NCI-H128 (cell line): ENCODE measurements at regions not wholly inside any gene's neighbourhood (a gene's known extent, or its start where the extent isn't known, plus 50 kb on each side); places are given as distances from the start of the nearest gene placed in this dataset.
"Not testable (repeated sequence)": the region's sequence is repeated elsewhere in the genome, so short reads cannot be mapped to it uniquely, and the experiment has no call there.

Experiments used
- DNase-seq: peaks from one replicate; lab custom pipeline; 2025; ENCODE audit not compliant: unreplicated experiment; lab: John Stamatoyannopoulos, UW

DNA sequence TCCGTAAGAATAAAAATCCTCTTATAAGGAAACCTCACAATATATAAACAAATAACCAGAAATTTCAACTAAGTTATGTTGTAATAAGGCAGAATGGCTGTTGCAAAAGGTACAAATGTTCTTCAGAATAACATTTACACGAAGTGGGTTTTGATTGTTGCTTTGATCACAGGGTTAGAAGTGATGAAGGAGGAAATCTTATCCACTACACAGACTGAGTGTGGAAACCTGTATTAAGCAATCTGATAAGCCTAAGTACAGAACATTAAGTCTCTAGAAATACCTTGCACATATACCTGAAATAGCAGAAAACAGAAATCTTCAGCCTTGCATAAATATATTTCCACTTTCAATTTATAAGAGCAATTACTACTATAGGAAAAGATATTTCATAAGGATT is 251.9 kb downstream of the ETV1 start:
- DNase-seq = no peak

DNA sequence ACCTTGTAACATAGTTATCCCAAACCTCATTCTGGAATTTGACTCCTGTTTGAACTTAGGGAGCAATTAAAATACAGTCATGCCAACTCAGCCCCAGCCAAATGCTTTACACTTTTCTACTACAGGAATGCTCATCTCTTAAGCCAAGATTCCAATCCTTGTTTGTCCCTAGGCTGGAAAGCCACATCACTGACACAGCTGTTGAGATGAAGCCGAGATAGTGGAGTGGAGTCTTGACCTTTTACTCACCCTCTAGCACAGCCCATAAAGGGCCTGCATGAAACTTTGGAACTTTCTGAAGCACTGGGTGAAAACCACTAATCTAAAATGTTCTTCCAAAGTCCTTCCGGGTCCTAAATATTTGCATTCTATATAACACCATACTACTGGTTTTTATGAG is 247.3 kb downstream of the ETV1 start:
- no peak for DNase-seq

DNA sequence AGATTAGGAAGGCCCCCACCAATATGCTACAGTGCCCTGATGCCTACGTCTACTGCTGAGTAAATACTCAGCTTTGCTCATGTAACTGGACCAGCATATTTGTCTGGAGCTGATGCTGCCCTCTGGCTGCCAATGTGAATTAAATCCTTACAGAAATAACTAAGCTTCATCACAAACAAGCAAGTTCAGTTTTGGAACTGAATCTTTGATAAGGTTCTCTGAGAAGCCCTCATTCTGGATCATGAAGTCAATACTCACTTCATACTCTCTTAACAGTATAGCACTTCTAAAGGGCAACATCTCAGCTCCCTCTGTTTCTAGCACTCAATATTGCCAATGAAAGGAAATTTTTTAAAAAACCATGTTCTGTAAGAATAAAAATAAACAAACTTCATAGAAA is 246.7 kb downstream of the ETV1 start:
- DNase-seq = no peak

DNA sequence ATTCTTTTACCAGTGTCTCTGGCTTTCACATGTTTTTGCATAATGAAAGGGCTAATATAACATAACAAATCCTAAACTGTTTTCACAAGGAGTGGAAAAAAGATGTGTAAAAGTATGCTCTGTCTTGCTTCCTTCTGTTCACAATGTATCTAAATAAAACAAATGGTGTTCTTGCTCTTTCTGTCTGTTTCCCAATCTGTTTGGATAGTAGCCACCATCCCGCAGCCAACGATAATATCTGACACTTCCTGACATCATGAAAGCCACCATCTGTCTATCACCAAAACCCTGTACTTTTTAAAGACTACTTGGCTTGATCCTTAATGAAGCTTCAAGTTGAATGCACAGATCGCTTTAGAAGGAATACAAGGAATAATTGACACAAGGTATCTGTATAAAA is 246.2 kb downstream of the ETV1 start:
- no peak for DNase-seq

DNA sequence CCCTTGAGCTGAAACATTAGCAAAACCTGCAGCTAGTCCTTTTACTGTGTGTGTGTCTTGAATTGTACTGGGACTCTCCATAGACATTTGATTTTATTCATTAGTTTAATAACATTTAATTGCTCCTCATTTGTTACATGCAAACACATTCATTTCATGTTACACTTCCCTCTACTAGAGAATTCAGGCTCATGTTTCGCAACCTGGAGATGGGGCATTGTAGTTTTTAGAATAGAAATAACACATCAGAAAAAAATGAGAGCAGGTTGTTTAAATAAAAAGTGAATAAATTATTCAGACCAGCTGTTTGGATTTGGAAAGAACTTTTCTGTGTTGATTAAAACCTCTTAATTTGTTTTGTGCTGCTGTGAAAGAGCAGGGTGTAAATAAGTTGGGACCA is 243.9 kb downstream of the ETV1 start:
- no peak for DNase-seq

DNA sequence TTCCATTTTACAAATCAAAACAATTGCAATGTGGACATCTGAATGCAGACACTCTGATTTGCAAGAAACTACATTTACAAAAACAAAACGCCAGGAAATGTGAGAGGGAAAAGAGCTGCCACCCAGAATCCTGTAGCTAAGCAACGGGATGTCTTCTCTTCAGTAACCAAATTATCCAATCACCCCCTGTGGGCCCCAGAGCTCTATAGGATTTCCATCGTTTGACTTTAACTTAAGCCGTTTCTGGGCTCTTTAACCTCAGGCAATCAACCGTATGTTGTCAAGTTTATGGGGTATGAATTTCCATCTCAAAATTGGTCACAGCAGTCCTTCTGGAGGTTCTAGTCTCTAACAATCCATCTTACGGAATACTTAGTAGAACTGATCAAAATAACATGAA is 240.5 kb downstream of the ETV1 start:
- no peak for DNase-seq

DNA sequence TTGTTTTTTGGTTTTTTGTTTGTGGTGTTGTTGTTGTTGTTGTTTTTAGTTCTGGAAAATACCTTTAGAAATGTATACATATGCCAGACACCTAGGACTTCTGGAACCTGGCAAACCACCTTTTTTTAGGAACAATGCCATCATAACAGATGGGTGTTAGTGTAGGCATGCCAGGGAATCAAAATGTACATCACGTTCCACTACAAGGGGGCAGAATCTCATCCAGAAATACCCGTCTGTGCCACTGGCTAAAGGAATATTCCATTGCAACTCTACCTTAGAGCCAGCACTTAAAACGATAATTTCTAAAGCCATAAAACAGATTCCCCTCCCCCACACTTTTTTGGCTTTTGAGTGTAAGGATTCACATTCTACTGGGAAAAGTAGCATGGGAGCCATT is 239.8 kb downstream of the ETV1 start:
- no peak for DNase-seq

DNA sequence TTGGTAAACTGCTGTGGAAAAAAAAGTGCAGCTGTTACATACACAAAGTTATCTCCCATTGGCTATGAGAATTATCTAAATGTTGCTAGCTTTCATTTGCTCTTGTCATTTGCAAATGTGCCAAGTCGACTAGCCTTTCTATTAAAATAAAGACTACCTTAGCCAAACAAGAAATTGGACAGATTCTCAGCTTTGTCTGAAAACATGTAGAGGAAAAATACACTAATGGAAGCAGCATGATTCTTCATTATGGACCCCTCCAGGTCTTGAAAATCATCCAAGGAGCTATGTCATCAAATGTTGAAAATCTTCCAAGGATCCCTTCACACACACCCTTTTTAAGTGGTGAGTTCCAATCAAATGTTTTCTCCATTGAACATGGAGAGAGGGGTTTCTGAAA is 237.7 kb downstream of the ETV1 start:
- no peak for DNase-seq

DNA sequence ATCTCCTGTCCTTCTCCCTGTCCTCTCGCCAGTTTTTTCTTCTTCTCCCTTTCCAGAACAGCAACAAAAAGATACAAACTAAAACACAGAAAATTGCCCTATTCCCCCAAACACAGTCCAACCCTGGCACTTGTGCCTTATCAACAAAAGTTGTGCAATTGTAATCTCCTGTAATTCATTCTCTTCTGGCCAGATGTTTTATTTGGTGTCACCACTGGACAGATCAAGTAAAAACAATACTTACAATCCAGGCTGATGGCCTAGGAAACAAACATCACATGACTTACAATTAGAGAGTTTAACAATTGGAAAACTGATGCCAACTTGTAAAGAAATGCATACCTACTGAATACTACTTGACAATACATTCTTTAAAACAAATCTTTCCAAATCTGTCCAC is 231.6 kb downstream of the ETV1 start:
- no peak for DNase-seq

DNA sequence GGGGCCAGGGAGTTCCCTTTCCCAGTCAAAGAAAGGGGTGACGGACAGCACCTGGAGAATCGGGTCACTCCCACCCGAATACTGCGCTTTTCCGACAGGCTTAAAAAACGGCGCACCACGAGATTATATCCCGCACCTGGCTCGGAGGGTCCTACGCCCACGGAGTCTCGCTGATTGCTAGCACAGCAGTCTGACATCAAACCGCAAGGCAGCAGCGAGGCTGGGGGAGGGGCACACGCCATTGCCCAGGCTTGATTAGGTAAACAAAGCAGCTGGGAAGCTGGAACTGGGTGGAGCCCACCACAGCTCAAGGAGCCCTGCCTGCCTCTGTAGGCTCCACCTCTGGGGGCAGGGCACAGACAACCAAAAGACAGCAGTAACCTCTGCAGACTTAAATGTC is 223.6 kb downstream of the ETV1 start:
- not testable (repeated sequence) for DNase-seq

DNA sequence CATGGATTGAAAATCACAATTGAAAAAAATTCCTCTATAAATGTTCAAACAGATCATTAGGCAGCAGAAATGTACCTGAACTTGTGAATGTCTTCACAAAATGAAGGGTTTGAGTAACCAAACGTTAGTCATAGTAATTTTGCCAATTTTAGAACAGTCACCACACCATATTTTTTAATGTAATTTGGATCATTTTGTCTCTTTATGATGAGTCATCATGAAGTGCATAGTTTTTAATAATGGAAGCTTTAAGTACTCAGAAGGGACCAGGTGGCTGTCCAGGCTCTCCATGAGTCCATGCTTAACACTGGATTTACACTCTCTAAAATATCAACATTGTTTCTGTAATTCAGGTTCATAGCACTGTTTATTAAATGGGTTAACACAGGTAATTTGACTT is 219.2 kb downstream of the ETV1 start:
- DNase-seq = no peak

DNA sequence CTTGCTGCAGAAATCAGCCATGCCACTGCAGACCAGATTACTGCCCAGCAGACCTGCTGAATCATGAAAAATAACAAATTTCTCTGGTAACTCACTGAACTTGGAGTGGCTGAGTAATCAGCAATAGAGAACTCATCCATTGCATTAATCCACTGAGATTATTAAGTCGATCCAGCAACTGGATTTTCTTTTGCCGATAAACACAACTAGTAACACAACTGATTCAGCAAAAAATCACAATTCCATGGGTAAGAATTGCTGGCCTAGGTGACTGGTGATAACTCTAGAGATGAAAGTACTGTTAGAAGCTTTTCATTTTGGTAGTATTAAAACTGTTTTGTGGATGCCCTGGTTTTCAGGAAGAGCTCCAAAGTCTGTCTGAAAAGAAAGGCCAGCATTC is 214.5 kb downstream of the ETV1 start:
- no peak for DNase-seq

DNA sequence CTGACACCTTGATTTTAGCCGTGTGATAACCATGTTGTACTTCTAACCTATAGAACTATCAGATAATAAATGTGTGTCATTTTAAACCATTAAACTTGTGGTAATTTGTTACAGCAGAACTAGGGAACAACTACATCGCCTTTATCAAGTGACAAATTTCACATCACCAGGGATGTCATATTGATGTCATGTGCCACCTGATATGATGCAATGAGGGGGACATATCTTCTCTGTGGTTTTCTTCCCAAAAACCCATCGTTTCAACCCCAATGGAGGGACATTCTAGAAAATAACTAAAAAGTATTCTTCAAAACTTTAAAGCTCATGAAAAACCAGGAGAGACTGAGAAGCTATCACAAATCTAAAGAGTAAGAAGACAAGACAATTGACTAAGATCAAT is 212.2 kb downstream of the ETV1 start:
- DNase-seq = no peak

DNA sequence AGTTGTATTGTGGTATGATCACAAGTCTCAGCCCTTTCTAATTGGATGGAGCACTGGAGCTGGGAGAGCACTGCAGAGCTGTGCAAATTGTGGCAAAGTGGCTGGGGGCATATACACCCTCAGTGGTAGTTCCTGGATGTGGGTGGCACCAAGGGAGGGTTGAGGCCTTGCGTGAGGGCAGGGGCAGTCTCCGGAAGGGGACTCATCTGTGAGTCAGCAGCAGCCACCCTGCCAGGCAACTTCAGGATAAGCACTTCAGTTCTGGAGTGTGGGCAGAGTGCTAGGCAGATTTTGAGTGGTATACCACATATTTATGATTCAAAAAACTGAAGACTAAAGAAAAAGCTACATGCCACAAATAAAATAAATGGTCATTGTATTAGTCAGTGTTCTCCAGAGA is 210.5 kb downstream of the ETV1 start:
- no peak for DNase-seq

DNA sequence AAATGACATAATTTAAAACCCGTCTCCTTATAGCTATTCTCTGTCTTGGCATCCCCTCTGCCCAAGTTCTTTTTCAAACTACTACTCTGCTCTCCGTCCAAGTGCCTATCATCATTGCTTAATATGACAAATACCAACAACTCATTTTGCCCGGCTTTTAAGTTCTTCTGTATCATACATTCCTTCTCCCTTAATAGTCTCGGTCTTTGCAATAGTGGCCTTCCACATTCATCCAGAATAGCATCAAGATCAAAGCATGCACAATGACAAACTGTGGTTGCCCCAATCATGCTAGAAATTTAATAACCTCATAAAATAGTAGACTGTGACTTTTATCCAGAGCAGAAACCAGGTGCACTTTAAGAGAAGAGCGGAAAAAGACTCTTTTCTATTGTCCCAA is 198.9 kb downstream of the ETV1 start:
- DNase-seq = no peak

DNA sequence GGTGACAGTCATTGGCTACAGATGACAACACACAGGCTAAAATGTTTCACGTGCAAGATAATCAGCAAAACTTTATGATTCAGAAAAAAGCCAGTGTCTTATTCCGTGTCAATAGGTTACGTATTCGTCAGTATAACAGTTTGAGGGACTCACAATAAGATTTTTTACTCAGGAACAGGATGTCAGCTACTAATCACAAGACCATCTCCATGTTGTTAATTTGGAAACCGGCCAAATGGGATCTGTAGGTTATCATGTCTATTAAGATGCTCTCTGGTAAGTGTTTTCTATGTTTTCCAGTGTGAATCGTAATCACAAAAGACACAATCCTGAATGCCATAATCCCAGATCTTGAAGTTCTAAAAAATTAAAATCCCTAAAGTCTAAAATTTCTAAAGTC is 197.3 kb downstream of the ETV1 start:
- no peak for DNase-seq

DNA sequence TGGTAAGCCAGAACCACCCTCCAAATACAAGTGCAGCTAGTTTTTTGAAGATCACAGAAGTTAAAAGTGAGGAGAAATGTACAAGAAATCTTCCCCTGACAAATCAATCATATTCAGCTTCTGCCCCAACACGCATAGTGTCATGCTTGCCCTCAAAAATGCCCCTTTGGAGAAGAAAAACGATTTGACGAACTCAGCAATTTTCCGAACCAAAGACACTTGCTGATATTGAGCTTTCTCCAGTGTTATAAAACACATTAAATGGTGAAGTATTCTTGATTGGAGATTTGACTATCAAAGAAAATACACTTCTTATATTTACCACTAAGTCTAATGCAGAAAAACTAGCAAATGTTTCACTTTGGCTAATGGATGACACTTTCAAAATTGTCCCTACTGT is 195.5 kb downstream of the ETV1 start:
- no peak for DNase-seq

DNA sequence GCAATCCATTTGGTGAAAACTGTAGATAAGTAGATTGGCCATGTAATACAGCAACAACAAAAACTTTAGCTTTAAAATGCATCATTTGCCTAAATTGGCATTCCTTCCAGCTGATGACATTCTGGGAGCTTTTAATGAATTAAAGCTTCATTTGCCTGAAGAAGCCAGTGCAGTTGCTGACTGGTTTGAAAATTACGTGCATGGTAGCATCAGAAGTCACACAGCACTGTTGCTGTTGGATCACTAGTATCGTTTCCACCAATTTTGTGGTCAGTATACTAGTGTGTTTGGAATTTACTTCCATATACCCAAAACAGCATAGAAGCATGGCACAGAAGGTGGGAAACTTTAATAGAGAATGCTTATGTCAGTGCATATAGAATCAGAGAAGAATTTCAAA is 194.9 kb downstream of the ETV1 start:
- no peak for DNase-seq

DNA sequence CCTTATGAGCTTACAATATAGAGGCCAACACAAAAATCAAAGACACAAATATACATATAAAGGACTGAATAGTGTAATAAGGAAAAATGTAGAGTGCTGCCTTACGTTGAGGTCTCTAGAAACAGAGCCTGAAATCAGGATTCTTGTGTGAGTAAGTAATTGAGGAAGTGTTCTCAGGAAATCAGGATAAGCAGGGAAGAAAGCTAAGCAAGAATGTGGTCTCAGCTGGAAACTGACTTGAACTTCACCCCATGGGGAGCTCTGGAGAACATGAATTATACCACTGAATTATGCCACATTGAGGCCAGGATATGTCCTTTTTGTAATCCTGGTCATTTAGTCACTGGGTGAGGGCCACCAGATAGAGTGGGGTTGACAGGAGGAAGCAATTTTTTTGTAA is 191.9 kb downstream of the ETV1 start:
- DNase-seq = no peak

DNA sequence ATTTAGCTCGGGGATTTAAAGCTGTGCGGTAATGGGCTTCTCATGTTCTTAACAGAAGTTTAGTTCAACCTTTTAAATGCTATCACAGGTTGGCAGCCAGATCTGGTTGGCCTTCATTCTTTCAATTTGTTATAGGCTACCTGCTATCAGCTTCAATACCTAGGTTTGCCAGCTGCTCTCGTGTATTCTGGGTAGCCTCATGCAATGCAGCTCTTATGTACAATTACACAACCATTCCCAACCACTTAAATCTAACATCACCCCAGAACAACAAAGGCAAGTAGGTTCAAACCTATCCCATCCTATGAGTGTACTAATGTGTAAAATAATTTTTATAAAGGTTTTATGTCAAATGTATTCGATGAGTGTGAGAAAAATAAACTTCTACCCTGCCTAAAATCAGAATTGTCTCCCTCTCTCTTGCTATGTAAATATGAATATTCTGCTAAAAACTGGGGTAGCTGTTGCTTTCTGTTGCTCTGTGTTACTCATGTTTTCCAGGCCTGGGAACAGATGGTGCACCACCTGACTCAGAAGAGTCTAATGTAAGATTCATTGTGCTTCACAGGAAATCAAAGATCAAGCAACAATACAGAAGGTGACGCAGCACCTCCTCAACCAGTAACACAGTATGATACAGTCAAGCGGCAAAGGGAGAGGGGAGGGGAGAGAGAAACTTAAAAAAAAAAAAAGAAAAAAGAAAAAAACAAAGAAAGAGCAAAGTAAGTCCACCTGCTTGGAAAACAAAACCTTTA is 188.6 kb downstream of the ETV1 start:
- no peak for DNase-seq

DNA sequence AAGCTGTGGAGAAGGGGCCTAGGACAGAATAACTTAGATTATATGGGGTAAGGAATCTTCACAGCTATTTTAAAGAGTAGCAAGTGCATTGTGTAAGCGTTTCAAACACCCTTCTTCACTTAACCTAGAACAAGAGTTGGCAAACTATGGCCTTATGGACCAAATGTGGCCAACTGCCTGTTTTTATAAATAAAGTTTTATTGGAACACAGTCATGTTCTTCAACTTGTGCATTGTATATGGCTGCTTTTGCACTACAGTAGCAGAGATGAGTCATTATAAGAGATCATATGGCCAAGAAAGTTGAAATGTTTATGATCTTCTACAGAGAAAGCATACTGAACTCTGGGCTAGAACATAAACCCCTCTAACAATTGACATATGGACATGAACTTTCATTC is 187.8 kb downstream of the ETV1 start:
- DNase-seq = no peak

DNA sequence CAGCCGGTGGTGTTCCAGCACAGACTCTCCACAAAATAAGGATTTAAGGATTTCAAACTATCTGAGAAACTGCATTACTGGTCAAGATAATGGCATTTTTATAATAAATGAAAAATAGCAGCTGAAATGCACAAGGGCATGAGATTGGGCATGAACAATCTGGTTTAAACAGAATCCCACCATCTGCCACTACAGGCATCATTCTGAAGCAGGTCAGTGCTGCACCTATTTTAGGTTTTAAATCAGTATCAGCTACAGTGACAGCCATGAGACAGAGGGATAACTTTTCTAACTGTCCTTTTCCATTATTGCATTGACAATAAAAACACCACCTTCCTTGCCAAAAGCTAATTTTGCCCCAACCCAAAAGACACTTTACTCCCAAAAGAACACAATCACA is 186.8 kb downstream of the ETV1 start:
- DNase-seq = no peak

DNA sequence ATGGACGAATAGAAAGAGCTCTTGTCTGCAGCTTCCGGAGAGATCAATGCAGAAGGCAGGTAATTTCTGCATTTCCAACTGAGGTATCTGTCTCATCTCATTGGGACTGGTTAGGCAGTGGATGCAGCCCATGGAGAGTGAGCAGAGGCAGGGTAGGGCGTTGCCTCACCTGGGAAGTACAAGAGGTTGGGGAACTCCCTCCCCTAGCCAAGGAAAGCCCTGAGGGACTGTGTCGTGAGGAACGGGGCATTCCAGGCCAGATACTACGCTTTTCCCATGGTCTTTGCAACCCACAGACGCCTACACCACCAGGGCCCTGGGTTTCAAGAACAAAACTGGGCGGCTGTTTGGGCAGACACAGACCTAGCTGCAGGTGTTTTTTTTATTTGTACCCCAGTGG is 186.3 kb downstream of the ETV1 start:
- no peak for DNase-seq
